Renal pelvis (tissue), 1 donor: ENCODE measurements at regions not wholly inside any gene's neighbourhood (a gene's known extent, or its start where the extent isn't known, plus 50 kb on each side); places are given as distances from the start of the nearest gene placed in this dataset.
A peak's percentile ranks its signal among the peaks of the same experiment; 100 is the strongest.

Source experiments
- DNase-seq: peaks from one replicate; pipeline ENCODE4 v3.0.0-alpha.2; 2013

- no peak for DNase-seq
These were observed 70.6 kb upstream of the GGTLC1 start for GRCh38 chr20:24059174-24059573.

- DNase-seq = no peak
These were observed 67.9 kb upstream of the GGTLC1 start for GRCh38 chr20:24056491-24056890.

- no peak for DNase-seq
These were observed 64.2 kb upstream of the GGTLC1 start for GRCh38 chr20:24052599-24053275.

- DNase-seq = no peak
These were observed 62.6 kb upstream of the GGTLC1 start for GRCh38 chr20:24051160-24051559.

GRCh38 chr20:24050119-24050518, 61.5 kb upstream of the GGTLC1 start:
- no peak for DNase-seq

GRCh38 chr20:24049081-24049480, 60.5 kb upstream of the GGTLC1 start:
- no peak for DNase-seq

- peak; percentile 29 for DNase-seq
These were observed 59.5 kb upstream of the GGTLC1 start for GRCh38 chr20:24048024-24048611.

GRCh38 chr20:24046888-24047287, 58.3 kb upstream of the GGTLC1 start:
- DNase-seq = no peak

GRCh38 chr20:24045621-24046318, 57.2 kb upstream of the GGTLC1 start:
- no peak for DNase-seq

GRCh38 chr20:24043294-24043693, 54.7 kb upstream of the GGTLC1 start:
- DNase-seq = no peak

- no peak for DNase-seq
These were observed 54.1 kb upstream of the GGTLC1 start for GRCh38 chr20:24042646-24043045.

GRCh38 chr20:24040896-24041459, 52.4 kb upstream of the GGTLC1 start:
- no peak for DNase-seq

- DNase-seq = no peak
These were observed 50.6 kb upstream of the GGTLC1 start for GRCh38 chr20:24039196-24039595.
